Sigmoid colon (tissue), 4 donors: ENCODE measurements at regions not wholly inside any gene's neighbourhood (a gene's known extent, or its start where the extent isn't known, plus 50 kb on each side); places are given as distances from the start of the nearest gene placed in this dataset.

Experiments used
- CTCF ChIP-seq, 4 experiments: fragments of 450-650 bp in 3 of 4; fragments of 200-600 bp in 1 of 4; IDR thresholded peaks; one replicate each; pipeline ENCODE4 v1.5.1; 2016 to 2019; ENCODE audit warnings: antibody characterized with exemption in 4 of 4, mild to moderate bottlenecking in 3 of 4, moderate library complexity in 2 of 4
- EP300 ChIP-seq, 4 donors: sonication (generic); formaldehyde crosslinking; IDR thresholded peaks; one replicate each; pipeline ENCODE4 v1.6.1; 2017; ENCODE audit warnings: antibody characterized with exemption in 4 of 4
- POLR2A ChIP-seq, 2 donors: fragments of 450-650 bp; IDR thresholded peaks; one replicate each; pipeline ENCODE4 v1.6.1; 2016; ENCODE audit warnings: antibody characterized with exemption in 2 of 2, mild to moderate bottlenecking in 2 of 2, moderate library complexity in 2 of 2
- POLR2AphosphoS5 ChIP-seq, 4 donors: sonication (generic); formaldehyde crosslinking; IDR thresholded peaks; one replicate each; pipeline ENCODE4 v1.6.1; 2017; ENCODE audit warnings: antibody characterized with exemption in 4 of 4

GRCh38 chr3:66830301-66830700 is 167.8 kb upstream of the KBTBD8 start:
- TF ChIP-seq CTCF (IDR thresholded peaks at IDR 0.05) = no peak
- no peak for TF ChIP-seq POLR2AphosphoS5 (IDR thresholded peaks at IDR 0.05)
- TF ChIP-seq POLR2A (IDR thresholded peaks at IDR 0.05) = no peak
- no peak for TF ChIP-seq EP300 (IDR thresholded peaks at IDR 0.05)
